Astrocyte (in vitro differentiated cells and primary cell): ENCODE measurements at regions not wholly inside any gene's neighbourhood (a gene's known extent, or its start where the extent isn't known, plus 50 kb on each side); places are given as distances from the start of the nearest gene placed in this dataset.
A peak's percentile ranks its signal among the peaks of the same experiment; 100 is the strongest.

Experiments
- DNase-seq: peaks from one replicate; pipeline ENCODE4 v3.0.0-alpha.2; 2010; ENCODE audit warnings: low read depth
- FAIRE-seq: peaks from 2 replicates; lab custom pipeline; 2011; peaks lifted over from hg19 to GRCh38; lab: Jason Lieb, UNC
- H2AFZ ChIP-seq: 2 replicates; pipeline ENCODE4 v1.6.0; 2012; ENCODE audit warnings: low read depth, low read length, inconsistent platforms
- H3K27ac ChIP-seq: 2 replicates; pipeline ENCODE4 v1.5.1; 2011; ENCODE audit warnings: low read depth, low read length, inconsistent platforms
- H3K27me3 ChIP-seq: 2 replicates; pipeline ENCODE4 v1.6.0; 2011; ENCODE audit warnings: low read length, inconsistent platforms; ENCODE audit not compliant: insufficient read depth
- H3K36me3 ChIP-seq: 2 replicates; pipeline ENCODE4 v1.5.1; 2011; ENCODE audit warnings: low read length, inconsistent platforms; ENCODE audit not compliant: insufficient read depth
- H3K4me1 ChIP-seq: 2 replicates; pipeline ENCODE4 v1.5.1; 2011; ENCODE audit warnings: low read length, inconsistent platforms; ENCODE audit not compliant: insufficient read depth
- H3K4me2 ChIP-seq: 2 replicates; pipeline ENCODE4 v1.6.0; 2012; ENCODE audit warnings: low read length, inconsistent platforms
- H3K4me3 ChIP-seq: 2 replicates; pipeline ENCODE4 v1.5.1; 2011; ENCODE audit warnings: low read depth, mild to moderate bottlenecking, low read length, inconsistent platforms; ENCODE audit not compliant: insufficient read depth
- H3K79me2 ChIP-seq: 2 replicates; pipeline ENCODE4 v1.6.0; 2012; ENCODE audit warnings: mild to moderate bottlenecking, low read length, inconsistent platforms; ENCODE audit not compliant: insufficient read depth
- H3K9ac ChIP-seq: 2 replicates; pipeline ENCODE4 v1.6.0; 2012; ENCODE audit warnings: mild to moderate bottlenecking, low read length, inconsistent platforms
- H3K9me3 ChIP-seq: 2 replicates; pipeline ENCODE4 v1.5.1; 2012; ENCODE audit warnings: low read depth, mild to moderate bottlenecking, low read length, inconsistent platforms; ENCODE audit not compliant: insufficient read depth
- H4K20me1 ChIP-seq: 2 replicates; pipeline ENCODE4 v1.6.0; 2012; ENCODE audit warnings: low read length, inconsistent platforms; ENCODE audit not compliant: insufficient read depth
- H3K27ac Mint-ChIP-seq: one replicate; pipeline ENCODE4 v1.8.0; 2021; ENCODE audit warnings: mild to moderate bottlenecking, mixed read lengths; ENCODE audit not compliant: unreplicated experiment
- H3K27me3 Mint-ChIP-seq: one replicate; pipeline ENCODE4 v1.8.0; 2021; ENCODE audit warnings: low read depth, mixed read lengths; ENCODE audit not compliant: unreplicated experiment
- H3K36me3 Mint-ChIP-seq: one replicate; pipeline ENCODE4 v1.8.0; 2021; ENCODE audit warnings: low read depth, mixed read lengths; ENCODE audit not compliant: unreplicated experiment
- H3K4me1 Mint-ChIP-seq: one replicate; pipeline ENCODE4 v1.8.0; 2021; ENCODE audit warnings: low read depth, mixed read lengths; ENCODE audit not compliant: unreplicated experiment
- H3K4me3 Mint-ChIP-seq: one replicate; pipeline ENCODE4 v1.8.0; 2021; ENCODE audit warnings: mild to moderate bottlenecking, moderate library complexity, mixed read lengths; ENCODE audit not compliant: unreplicated experiment
- H3K9me3 Mint-ChIP-seq: one replicate; pipeline ENCODE4 v1.8.0; 2021; ENCODE audit warnings: mild to moderate bottlenecking, mixed read lengths; ENCODE audit not compliant: unreplicated experiment
- CTCF ChIP-seq: IDR thresholded peaks from 2 replicates; pipeline ENCODE4 v1.5.1; 2011; ENCODE audit warnings: low read depth, mild to moderate bottlenecking, inconsistent platforms, low read length, moderate library complexity; ENCODE audit not compliant: insufficient read depth
- EZH2 ChIP-seq: IDR thresholded peaks from 2 replicates; pipeline ENCODE4 v1.6.1; 2012; ENCODE audit warnings: mild to moderate bottlenecking, low read length, inconsistent platforms; ENCODE audit not compliant: insufficient read depth

- Histone ChIP-seq H3K9ac (no peak overlapping the region), H4K20me1 (no peaks in the 10 kb centered on the region), H3K4me3 (no peak overlapping the region), H3K4me1 (no peaks in the 10 kb centered on the region), H3K27ac (no peak overlapping the region), H2AFZ (no peak overlapping the region), H3K27me3 (no peaks in the 10 kb centered on the region), H3K36me3 (no peaks in the 10 kb centered on the region), H3K79me2 (no peaks in the 10 kb centered on the region), H3K9me3 (no peaks in the 10 kb centered on the region), H3K4me2 (no peak overlapping the region)
- no peaks in the 10 kb centered on the region for H3K36me3 Mint-ChIP-seq
- H3K27me3 Mint-ChIP-seq = no peaks in the 10 kb centered on the region
- no peaks in the 10 kb centered on the region for H3K4me1 Mint-ChIP-seq
- TF ChIP-seq EZH2 = no peak
- TF ChIP-seq CTCF = peak; percentile 48
- peak; percentile 42 for DNase-seq
- no peak overlapping the region for H3K27ac Mint-ChIP-seq
- no peak for FAIRE-seq
- H3K4me3 Mint-ChIP-seq = no peak overlapping the region
- no peaks in the 10 kb centered on the region for H3K9me3 Mint-ChIP-seq
These were observed 181.7 kb upstream of the ETAA1 start for GRCh38 chr2:67215214-67216055.

GRCh38 chr2:67216103-67216502 is 181.0 kb upstream of the ETAA1 start:
- H3K4me1 Mint-ChIP-seq = no peaks in the 10 kb centered on the region
- H3K4me1 ChIP-seq = no peaks in the 10 kb centered on the region
- TF ChIP-seq CTCF = no peak
- no peak for TF ChIP-seq EZH2
- no peaks in the 10 kb centered on the region for H3K9me3 ChIP-seq
- no peaks in the 10 kb centered on the region for H3K36me3 Mint-ChIP-seq
- H3K4me3 Mint-ChIP-seq = no peak overlapping the region
- H4K20me1 ChIP-seq = no peaks in the 10 kb centered on the region
- no peak for FAIRE-seq
- H3K4me2 ChIP-seq = no peak overlapping the region
- H3K27ac ChIP-seq = no peak overlapping the region
- no peak overlapping the region for H2AFZ ChIP-seq
- H3K4me3 ChIP-seq = no peak overlapping the region
- no peaks in the 10 kb centered on the region for H3K27me3 Mint-ChIP-seq
- H3K27me3 ChIP-seq = no peaks in the 10 kb centered on the region
- H3K9ac ChIP-seq = no peak overlapping the region
- no peaks in the 10 kb centered on the region for H3K36me3 ChIP-seq
- no peaks in the 10 kb centered on the region for H3K9me3 Mint-ChIP-seq
- H3K79me2 ChIP-seq = no peaks in the 10 kb centered on the region
- no peak overlapping the region for H3K27ac Mint-ChIP-seq
- DNase-seq = no peak

GRCh38 chr2:67216881-67217280 is 180.3 kb upstream of the ETAA1 start:
- H3K36me3 ChIP-seq = no peaks in the 10 kb centered on the region
- no peaks in the 10 kb centered on the region for H3K4me1 Mint-ChIP-seq
- DNase-seq (no peak), FAIRE-seq (no peak)
- no peak overlapping the region for H3K4me3 Mint-ChIP-seq
- H3K36me3 Mint-ChIP-seq = no peaks in the 10 kb centered on the region
- no peaks in the 10 kb centered on the region for H3K27me3 ChIP-seq
- no peaks in the 10 kb centered on the region for H3K27me3 Mint-ChIP-seq
- no peak overlapping the region for H3K27ac ChIP-seq
- H3K4me1 ChIP-seq = no peaks in the 10 kb centered on the region
- H3K4me3 ChIP-seq = no peak overlapping the region
- H3K79me2 ChIP-seq = no peaks in the 10 kb centered on the region
- H3K27ac Mint-ChIP-seq = no peak overlapping the region
- TF ChIP-seq EZH2 = no peak
- TF ChIP-seq CTCF = no peak
- H3K9ac ChIP-seq = no peak overlapping the region
- no peaks in the 10 kb centered on the region for H3K9me3 Mint-ChIP-seq
- H2AFZ ChIP-seq = no peak overlapping the region
- no peak overlapping the region for H3K4me2 ChIP-seq
- H3K9me3 ChIP-seq = no peaks in the 10 kb centered on the region
- H4K20me1 ChIP-seq = no peaks in the 10 kb centered on the region
